PC-9 (cell line): ENCODE measurements at regions not wholly inside any gene's neighbourhood (a gene's known extent, or its start where the extent isn't known, plus 50 kb on each side); places are given as distances from the start of the nearest gene placed in this dataset.

Experiments
- CTCF ChIP-seq: fragments of 200-600 bp; sonication (generic); conservative IDR thresholded peaks from 2 replicates; pipeline ENCODE4 v1.6.1; 2017; ENCODE audit warnings: mixed run types, antibody characterized with exemption, mild to moderate bottlenecking, moderate library complexity
- EZH2 ChIP-seq: fragments of 200-600 bp; sonication (generic); IDR thresholded peaks from 2 replicates; pipeline ENCODE4 v1.8.0; 2017; ENCODE audit warnings: antibody characterized with exemption, low read depth

GRCh38 chr10:120685136-120685535 is 166.0 kb upstream of the WDR11 start:
- no peak for TF ChIP-seq CTCF
- TF ChIP-seq EZH2, result no peak
